Stimulated activated naive CD4-positive, alpha-beta T cell treated with Interleukin-2 at 50 U/mL for 16 hours (primary cell): ENCODE measurements at regions not wholly inside any gene's neighbourhood (a gene's known extent, or its start where the extent isn't known, plus 50 kb on each side); places are given as distances from the start of the nearest gene placed in this dataset.

Experiments
- DNase-seq: peaks from one replicate; lab custom pipeline; 2025; lab: John Stamatoyannopoulos, UW

GRCh38 chr22:47928631-47929030, 1166.2 kb downstream of the TBC1D22A start:
- no peak for DNase-seq

GRCh38 chr22:47927648-47928210, 1165.3 kb downstream of the TBC1D22A start:
- no peak for DNase-seq

DNA sequence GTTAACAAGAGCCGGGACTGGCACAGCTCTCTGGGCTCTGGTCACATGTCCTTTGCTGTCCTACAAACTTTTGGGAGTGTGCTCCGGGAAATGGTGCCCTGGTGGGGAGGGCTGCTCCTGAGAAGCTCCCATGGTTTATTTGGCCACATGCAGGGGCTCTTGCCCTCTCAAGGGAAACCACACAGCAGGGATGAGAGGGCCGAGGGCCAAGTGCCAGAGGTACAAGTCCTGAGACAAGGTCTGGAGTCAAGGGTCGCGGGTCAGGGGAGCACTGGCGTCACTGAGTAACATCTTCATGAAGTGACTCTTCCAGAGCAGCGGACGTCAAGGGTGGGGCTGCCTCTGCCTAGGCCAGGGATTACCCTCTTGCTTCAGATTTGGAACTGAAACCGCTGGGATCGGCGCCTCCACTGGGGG, 1160.6 kb downstream of the TBC1D22A start:
- DNase-seq, result no peak

GRCh38 chr22:47921906-47922305, 1159.5 kb downstream of the TBC1D22A start:
- no peak for DNase-seq

GRCh38 chr22:47920380-47920959, 1158.0 kb downstream of the TBC1D22A start:
- DNase-seq, result no peak

GRCh38 chr22:47919893-47920292, 1157.4 kb downstream of the TBC1D22A start:
- DNase-seq, result no peak

DNA sequence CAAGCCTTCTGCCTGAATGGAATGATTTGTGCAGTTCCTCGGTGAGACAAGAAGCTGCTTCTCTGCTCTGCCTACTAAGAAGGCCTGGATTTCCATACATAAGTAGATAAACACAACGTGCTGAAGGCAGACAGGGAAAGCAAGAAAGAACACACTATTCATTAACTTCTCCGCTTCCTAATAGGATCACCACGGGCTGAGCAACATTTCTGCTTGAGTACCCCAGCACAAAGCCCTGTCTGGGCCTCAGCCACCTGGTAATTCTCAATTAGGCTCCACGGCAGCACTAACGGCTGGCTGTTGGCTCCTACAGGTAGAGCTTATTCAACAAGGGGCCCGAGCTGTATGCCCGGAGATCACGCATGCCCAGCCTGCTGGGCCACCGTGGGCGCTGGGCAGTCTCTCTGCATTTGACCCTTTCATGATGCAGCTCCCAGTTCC, 1156.6 kb downstream of the TBC1D22A start:
- DNase-seq, result no peak

GRCh38 chr22:47918276-47918921, 1155.9 kb downstream of the TBC1D22A start:
- DNase-seq, result no peak

DNA sequence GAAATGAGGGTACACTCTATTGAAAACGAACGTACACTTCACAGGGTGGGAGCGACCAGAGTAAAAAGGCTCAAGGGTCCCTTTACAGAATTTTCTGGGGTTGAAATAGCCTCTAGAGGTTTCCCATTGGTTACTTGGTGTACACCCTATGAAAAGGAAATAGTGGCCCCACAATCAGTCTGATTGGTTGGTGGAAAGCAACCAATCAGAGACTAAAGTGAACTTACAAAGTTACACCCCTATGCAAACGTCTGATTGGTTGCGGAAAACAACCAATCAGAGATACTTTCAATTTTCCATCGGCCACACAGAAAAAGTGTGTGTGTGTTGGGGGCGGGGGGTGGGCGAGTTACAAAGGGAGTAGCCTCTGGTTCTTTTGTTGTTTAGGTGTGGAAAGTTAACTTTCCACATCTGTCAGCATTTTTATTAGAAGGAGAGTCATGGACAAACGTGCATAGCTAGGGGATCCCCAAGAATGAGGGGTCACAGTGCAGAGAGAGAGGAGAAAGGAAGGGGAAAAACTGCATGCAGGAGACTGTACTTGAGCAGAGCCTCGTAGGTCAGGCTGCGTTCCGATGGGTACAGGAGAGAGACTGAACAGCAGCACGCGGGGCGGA, 1152.1 kb downstream of the TBC1D22A start:
- DNase-seq, result no peak

DNA sequence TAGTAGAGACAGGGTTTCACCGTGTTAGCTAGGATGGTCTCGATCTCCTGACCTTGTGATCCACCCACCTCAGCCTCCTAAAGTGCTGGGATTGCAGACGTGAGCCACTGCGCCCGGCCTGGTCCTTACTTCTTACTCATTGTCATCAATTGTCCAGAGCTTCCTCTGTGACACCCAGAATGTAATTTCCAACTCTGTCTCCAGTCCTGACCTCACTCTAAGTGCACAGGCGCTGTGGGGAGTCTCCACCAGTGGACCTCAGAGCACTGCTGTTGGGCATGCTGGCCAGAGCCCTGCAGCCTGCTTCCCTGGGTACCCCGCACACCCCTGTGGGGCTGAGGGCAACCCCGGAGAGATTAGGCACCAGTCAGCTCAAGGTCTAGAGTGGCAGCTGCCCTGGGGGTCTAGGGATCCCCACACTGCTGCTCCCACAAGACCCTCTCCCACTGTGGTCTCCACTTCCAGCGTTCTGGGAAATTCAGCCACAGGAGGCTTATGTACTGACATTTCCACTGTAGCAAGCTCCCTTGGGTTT, 1140.3 kb downstream of the TBC1D22A start:
- DNase-seq, result no peak

- no peak for DNase-seq
Observed at GRCh38 chr22:47901911-47902310, 1139.5 kb downstream of the TBC1D22A start.

GRCh38 chr22:47899894-47900293, 1137.4 kb downstream of the TBC1D22A start:
- DNase-seq, result no peak

GRCh38 chr22:47898946-47899345, 1136.5 kb downstream of the TBC1D22A start:
- no peak for DNase-seq

DNA sequence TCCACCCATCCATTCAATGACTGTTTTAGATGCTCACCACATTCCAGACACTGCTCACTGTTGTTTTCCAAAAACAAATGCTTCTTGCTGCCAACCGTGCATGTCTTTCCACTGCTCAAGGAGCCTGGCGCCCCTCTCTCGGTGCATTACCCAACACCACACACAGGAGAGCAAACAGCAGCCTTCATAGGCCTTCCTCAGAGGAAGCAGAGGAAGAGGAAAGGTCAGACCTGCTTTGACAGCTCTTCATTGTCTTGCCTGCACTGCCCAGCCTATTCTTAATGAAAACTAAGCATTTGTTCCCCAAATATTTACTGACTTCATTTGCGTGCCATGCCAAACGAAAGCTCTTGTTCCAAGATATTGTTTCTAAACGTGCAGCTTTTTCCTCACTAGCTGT, 1129.2 kb downstream of the TBC1D22A start:
- DNase-seq, result no peak

- no peak for DNase-seq
Observed at GRCh38 chr22:47888817-47889216, 1126.4 kb downstream of the TBC1D22A start.

GRCh38 chr22:47884775-47885174, 1122.3 kb downstream of the TBC1D22A start:
- no peak for DNase-seq

DNA sequence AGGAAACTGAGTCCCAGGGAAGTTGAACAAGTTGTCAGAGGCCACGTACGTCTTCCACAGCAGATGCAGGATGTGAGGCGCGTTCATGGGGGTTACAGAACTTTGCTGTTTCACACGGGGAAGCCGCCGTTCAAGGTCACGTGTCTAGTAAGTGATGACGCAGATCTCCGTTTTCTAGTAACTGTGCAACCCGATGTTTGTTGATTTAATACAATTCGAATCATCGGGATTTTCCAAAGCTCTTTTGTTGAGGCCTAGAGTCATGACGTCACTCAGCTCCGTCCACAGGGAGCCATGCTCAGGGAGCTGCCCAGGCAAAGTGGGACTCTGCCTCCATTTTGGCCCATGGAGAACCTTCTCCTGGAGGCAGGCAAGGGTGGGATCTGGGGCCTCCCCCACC, 1121.8 kb downstream of the TBC1D22A start:
- DNase-seq, result no peak

- DNase-seq, result no peak
Observed at GRCh38 chr22:47883757-47884156, 1121.3 kb downstream of the TBC1D22A start.

DNA sequence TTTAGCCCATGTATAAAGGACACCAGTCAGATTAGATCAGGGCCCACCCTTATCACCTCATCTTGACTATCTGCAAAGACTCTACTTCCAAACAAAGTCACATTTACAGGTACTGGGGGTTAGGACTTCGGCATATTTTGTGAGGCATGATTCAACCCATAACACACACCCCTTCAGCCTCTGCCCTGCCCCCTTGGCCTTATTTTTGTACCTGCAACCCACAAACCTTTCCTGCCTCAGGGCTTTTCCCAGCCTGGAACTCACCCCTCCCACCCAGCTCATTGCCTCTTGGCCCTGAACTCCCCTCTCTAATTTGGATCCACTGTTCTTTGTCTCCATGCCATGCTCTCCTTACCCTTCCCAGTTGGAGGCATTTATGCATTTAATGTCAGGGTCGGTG, 1116.9 kb downstream of the TBC1D22A start:
- DNase-seq, result no peak

DNA sequence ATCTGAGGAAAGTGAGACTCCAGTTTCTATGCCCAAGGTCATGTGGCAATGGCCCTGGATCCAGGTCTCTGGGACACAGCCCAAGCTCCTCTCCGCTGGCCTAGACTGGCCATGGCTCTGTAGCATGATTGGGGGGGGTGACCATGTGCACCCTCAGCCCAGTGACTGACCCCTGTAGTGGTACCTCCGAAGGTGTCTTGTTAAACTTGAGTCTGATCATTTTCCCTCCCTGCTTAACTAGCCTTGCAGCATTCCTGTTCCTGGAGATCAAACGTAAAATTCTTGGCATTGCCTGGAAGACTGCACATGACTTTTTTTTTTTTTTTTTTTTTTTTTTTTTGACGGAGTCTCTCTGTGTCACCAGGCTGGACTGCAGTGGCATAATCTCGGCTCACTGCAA, 1116.0 kb downstream of the TBC1D22A start:
- no peak for DNase-seq

- DNase-seq, result no peak
Observed at GRCh38 chr22:47872761-47873535, 1110.5 kb downstream of the TBC1D22A start.

DNA sequence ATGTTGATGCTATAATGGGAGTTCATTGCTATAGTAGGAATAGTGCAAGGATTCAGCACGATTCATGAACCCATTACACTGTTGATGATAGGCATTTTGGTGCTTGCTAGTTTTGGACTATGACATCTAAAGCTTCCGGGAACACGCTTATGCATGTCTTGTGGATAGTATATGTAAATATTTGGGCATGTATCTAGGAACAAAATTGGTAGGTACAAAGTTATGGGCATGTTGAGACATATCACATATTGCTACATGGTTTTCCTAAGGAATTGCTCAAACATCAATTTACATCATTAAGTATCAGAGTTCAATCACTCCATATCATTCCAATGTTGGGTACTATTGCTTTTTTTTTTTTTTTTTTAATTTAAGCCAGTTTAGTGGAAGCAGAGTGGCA, 1103.2 kb downstream of the TBC1D22A start:
- no peak for DNase-seq
